NCI-H187 treated with DMSO at 0.1 percent for 48 hours (cell line): ENCODE measurements at regions not wholly inside any gene's neighbourhood (a gene's known extent, or its start where the extent isn't known, plus 50 kb on each side); places are given as distances from the start of the nearest gene placed in this dataset.

ENCODE experiments used
- DNase-seq: peaks from one replicate; lab custom pipeline; 2025; lab: John Stamatoyannopoulos, UW

DNA sequence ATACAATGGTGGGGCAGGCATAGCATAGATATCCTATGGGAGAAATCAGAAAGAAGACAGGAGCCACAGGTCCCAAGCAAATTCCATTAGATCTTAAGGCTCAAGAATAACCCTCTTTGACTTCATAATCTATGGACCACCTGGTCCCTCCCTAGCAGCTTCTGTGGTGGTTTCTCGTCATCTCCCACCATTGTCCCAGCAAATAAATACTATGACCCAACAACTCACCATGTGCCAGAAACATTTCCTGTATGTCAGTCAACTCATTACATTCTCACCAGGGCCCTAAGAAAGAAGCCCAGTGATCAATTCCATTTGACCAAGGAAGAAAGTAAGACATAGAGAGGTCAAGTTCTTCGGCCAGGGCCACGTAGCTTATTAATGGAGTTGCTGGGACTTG is 646.2 kb downstream of the VRK1 start:
- DNase-seq: no peak

DNA sequence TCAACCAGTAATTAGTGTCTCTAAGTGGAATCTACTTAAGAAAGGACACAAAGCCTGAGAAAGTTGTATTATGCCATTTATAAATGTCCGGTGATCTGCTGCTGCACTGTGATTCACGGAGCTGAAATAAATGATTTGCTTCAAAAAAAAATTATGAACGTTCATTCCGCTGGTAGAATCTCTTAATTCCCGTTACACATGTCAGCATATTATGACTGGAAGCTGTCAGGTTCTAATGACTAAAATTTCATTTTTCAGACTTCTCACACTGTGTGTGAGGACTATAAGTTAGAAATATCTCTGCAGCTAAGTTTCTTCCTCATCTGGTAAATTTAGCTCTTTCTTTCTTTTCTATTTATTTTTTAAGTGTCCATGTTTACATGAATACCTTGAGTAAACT is 647.1 kb downstream of the VRK1 start:
- no peak for DNase-seq

DNA sequence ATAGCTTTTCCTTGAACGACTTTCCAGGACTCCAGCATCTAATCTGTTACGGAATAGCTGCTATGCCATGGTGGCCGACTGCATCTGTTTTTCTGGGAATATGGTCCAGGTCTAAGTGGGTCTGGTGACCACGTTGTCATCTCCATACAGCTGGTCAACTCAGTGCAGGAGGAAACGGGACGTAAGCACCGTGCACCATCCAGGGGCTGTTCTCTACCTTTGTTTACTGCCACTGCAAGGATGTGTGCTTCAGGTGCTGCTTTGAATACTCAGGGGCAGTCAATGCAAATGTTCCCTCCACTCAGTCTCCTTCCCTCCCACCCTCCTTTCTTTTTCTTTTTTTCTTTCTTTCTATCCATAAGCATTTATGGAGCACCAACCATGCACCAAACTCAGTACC is 648.2 kb downstream of the VRK1 start:
- DNase-seq: no peak

GRCh38 chr14:97446087-97446486 is 648.9 kb downstream of the VRK1 start:
- DNase-seq: no peak

- no peak for DNase-seq
These were observed 655.1 kb downstream of the VRK1 start for GRCh38 chr14:97452314-97452713.

DNA sequence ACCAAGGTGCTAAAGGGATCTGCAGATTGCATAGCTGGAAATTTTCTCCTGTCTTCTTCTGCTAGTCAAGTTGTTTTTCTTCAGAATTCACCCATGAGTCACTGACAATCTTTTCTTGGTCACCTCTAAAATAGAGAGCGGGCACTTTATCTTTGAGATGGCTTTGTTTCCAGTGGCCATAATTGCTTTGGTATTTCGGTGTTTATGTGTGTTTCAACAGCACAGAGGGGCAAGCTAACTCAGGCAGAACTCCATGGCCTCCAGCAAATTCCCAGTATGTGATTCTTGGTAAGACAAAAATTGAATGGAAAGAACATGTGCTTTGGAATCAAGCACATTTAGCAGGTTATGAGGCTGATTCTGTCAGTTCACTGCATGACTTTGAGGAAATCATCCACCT is 656.8 kb downstream of the VRK1 start:
- DNase-seq: no peak

- DNase-seq: no peak
These were observed 659.3 kb downstream of the VRK1 start for GRCh38 chr14:97456462-97456861.

- DNase-seq: no peak
These were observed 659.8 kb downstream of the VRK1 start for GRCh38 chr14:97456958-97457357.

- no peak for DNase-seq
These were observed 660.4 kb downstream of the VRK1 start for GRCh38 chr14:97457575-97458085.

- no peak for DNase-seq
These were observed 661.1 kb downstream of the VRK1 start for GRCh38 chr14:97458255-97458654.

DNA sequence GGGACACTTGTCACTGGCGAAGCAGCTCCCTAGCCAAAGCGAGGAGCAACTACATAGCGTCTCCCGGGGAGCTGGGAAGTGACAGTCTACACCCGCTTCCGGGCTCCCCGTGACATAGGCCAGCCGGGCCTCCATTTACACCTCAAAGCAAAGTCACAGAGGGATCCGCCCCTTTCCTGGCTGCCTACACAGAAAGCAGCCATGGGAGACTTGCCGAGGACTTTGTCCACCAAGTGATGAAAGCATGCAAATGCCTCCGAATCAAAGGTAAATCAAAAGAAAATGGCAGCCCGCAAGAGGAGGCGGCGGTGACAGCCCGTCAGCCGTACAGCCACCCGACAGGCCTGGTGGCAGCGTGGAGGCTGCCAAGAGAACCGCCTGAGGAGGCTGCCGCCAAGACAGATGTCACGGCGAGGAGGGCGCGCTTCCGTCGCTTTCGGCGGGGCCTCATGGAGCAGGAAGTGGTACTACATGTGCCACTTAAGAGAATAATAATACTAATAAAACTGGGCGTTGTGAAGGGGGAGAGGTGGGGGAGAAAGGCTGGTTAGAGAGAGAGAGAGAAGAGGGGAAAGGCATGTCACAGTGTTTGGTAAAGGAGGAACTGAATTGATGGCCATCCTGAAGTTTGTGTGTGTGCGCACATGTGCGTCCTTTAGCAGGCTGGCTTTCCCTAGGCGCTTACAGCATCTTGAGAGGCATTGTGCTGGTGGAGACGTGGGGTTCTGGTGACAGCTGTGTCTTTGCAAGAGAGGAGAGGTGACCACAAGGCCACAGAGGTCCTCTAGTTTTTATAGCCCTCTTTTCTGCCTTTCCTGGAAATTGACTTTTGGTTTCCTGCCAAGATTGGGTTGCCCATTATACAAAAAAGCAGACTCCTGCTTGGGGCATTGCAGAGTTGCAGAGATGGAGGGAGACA is 661.7 kb downstream of the VRK1 start:
- DNase-seq: no peak

DNA sequence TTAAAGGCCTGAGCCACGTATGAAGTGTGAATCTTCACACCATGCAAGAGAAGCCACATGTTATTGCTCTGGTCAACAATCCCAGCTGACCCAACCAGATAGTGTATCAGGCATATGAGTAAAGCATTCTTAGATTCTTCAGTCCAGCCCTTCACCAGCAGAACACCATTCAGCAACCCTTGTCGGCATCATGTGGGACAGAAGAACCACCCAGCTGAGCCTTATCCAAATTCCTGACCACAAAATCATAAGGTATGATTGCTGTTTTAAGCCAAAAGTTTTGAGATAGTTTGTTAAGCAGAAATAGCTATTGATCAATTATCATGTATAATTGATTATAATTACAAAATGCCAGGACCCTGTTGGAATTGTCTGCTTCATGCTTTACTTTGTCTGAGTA is 664.9 kb downstream of the VRK1 start:
- no peak for DNase-seq

GRCh38 chr14:97468220-97468619 is 671.0 kb downstream of the VRK1 start:
- DNase-seq: no peak

DNA sequence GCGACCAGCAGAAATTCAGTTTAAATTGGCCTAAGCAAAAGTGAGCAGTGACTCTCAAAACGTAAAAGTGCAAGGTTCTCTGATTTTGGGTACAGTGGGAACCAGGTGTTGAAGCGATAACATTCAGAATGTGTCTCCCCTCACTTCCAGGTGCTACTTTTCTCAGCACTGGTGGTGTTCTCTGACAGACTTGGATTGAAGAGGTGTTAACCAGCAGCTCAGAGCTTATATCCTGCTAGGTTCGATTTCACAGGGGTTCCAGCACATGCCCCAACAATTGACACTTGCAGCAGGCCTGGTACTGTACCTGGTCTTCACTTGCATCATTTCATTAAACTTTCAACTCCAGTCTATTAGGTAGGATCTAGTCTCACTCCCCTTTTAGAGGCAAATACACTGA is 680.2 kb downstream of the VRK1 start:
- no peak for DNase-seq

DNA sequence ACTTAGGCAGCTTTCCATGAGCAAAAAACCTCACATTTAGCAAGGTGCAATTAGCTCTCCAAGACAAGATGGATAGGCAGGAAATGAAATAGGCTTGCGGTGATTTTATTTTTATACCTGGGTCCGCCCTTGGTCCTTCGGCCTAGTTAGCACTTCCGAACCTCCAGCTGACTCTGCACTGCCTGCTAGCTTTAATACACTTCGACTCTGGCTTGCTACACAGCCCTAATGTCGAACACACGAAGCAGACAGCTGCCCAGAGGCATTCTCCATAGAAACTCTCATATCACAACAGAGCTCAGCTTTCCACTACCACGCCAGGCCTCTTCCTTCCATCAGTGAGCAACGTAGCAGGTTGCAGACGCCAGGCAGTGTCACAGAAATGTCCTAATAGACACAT is 688.0 kb downstream of the VRK1 start:
- no peak for DNase-seq

DNA sequence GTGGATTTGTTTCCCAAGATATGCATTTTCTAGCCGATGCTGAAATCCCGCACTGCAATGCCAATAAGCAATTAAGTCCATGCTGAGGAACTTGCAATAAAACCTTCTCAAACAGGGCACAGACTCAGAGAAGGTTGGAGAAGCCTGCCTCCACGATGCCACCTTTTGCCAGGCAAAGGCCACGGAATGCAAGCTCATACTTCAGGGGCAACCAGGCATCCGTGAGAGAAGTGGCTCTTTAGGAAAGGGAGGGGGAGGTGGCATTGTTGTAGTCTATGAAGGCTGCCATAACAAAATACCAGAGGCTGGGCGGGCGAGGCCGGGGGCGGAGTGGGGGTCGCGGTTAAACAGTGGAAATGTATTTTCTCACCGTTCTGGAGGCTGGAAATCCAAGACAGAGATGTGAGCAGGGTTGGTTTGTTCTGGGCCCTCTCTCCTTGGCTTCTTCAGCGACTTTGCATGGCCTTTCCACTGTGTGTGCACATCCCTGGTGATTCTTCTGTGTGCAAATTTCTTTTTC is 689.5 kb downstream of the VRK1 start:
- DNase-seq: no peak

- DNase-seq: no peak
These were observed 692.6 kb downstream of the VRK1 start for GRCh38 chr14:97489750-97490149.

- DNase-seq: no peak
These were observed 693.4 kb downstream of the VRK1 start for GRCh38 chr14:97490521-97491070.

- no peak for DNase-seq
These were observed 694.5 kb downstream of the VRK1 start for GRCh38 chr14:97491697-97492096.

GRCh38 chr14:97499790-97500481 is 702.8 kb downstream of the VRK1 start:
- no peak for DNase-seq

DNA sequence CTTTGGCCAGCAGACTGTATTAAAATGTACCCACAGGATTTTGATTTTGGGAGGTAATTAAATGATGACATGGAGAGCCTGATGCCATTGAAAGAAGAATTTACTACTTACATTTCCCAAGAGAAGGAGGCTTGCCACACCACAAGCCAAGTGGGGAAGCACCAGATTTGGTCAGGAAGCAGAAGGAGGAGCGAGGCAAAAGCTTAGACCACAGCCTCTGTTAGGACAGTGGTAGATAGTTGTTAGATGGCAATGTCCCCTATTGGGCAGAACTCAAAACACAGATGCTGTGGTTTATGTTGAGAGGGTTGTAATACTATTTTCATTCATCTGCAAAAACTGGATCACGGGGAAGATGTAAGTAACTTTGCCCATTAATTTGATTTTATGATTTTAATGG is 709.4 kb downstream of the VRK1 start:
- no peak for DNase-seq

GRCh38 chr14:97513891-97514290 is 716.7 kb downstream of the VRK1 start:
- DNase-seq: no peak
